Fibroblast of villous mesenchyme (primary cell): ENCODE measurements at regions not wholly inside any gene's neighbourhood (a gene's known extent, or its start where the extent isn't known, plus 50 kb on each side); places are given as distances from the start of the nearest gene placed in this dataset. TPM values are rescaled to one million over a fixed set of nuclear protein-coding genes. Genes with fewer than 3 reads are reported as not detected.
A peak's percentile ranks its signal among the peaks of the same experiment; 100 is the strongest.
"Not testable (repeated sequence)": the region's sequence is repeated elsewhere in the genome, so short reads cannot be mapped to it uniquely, and the experiment has no call there.

ENCODE experiments used
- DNase-seq: peaks from one replicate; pipeline ENCODE4 v3.0.0-alpha.2; 2010; ENCODE audit warnings: low read depth
- H3K4me3 ChIP-seq: 2 replicates; pipeline ENCODE4 v1.5.1; 2011; ENCODE audit warnings: low read depth, mild to moderate bottlenecking, low read length
- small RNA-seq: library from RNA; depleted of rRNA; stranded (forward); fragments of <200 nt; gene quantifications from one replicate; pipeline ENCODE3, GENCODE V24; 2012

- H3K4me3 ChIP-seq, DNase-seq: not testable (repeated sequence)
Observed at GRCh38 chr2:89537862-89538261, 846.4 kb downstream of the RPIA start.

- H3K4me3 ChIP-seq, DNase-seq: not testable (repeated sequence)
Observed at GRCh38 chr2:89544110-89544509, 852.6 kb downstream of the RPIA start.

- H3K4me3 ChIP-seq, DNase-seq: not testable (repeated sequence)
Observed at GRCh38 chr2:89579154-89579553, 887.7 kb downstream of the RPIA start.

GRCh38 chr2:89582816-89583215, 891.3 kb downstream of the RPIA start:
- not testable (repeated sequence) for H3K4me3 ChIP-seq
- peak; percentile 90 for DNase-seq

GRCh38 chr2:89584046-89584445, 892.6 kb downstream of the RPIA start:
- peak; percentile 6 for DNase-seq
- H3K4me3 ChIP-seq: peak overlapping the region; percentile 51

GRCh38 chr2:89584868-89585557, 893.5 kb downstream of the RPIA start:
- not testable (repeated sequence) for DNase-seq
- peak overlapping the region; percentile 59 for H3K4me3 ChIP-seq

- DNase-seq: peak; percentile 67
- H3K4me3 ChIP-seq: peak overlapping the region; percentile 61
Observed at GRCh38 chr2:89585558-89585920, 894.1 kb downstream of the RPIA start.

GRCh38 chr2:89599843-89600242, 908.4 kb downstream of the RPIA start:
- H3K4me3 ChIP-seq, DNase-seq: not testable (repeated sequence)

- not testable (repeated sequence) for DNase-seq, H3K4me3 ChIP-seq
Observed at GRCh38 chr2:89606514-89606913, 915.0 kb downstream of the RPIA start.

- H3K4me3 ChIP-seq, DNase-seq: not testable (repeated sequence)
Observed at GRCh38 chr2:89610207-89610926, 918.9 kb downstream of the RPIA start.

- not testable (repeated sequence) for DNase-seq, H3K4me3 ChIP-seq
Observed at GRCh38 chr2:89610927-89611515, 919.5 kb downstream of the RPIA start.

- DNase-seq, H3K4me3 ChIP-seq: not testable (repeated sequence)
Observed at GRCh38 chr2:89611710-89612109, 920.2 kb downstream of the RPIA start.

GRCh38 chr2:89649268-89649667, 957.8 kb downstream of the RPIA start:
- DNase-seq, H3K4me3 ChIP-seq: not testable (repeated sequence)

GRCh38 chr2:89679254-89679653, 987.8 kb downstream of the RPIA start:
- not testable (repeated sequence) for H3K4me3 ChIP-seq, DNase-seq

Small RNA genes lying in the stretch of these regions (small RNA-seq; reads per million reads assigned to genes)
- gene RF00001: not detected
